ENCODE measurements at regions not wholly inside any gene's neighbourhood (a gene's known extent, or its start where the extent isn't known, plus 50 kb on each side); places are given as distances from the start of the nearest gene placed in this dataset.
"Not testable (repeated sequence)": the region's sequence is repeated elsewhere in the genome, so short reads cannot be mapped to it uniquely, and the experiment has no call there.

DNA sequence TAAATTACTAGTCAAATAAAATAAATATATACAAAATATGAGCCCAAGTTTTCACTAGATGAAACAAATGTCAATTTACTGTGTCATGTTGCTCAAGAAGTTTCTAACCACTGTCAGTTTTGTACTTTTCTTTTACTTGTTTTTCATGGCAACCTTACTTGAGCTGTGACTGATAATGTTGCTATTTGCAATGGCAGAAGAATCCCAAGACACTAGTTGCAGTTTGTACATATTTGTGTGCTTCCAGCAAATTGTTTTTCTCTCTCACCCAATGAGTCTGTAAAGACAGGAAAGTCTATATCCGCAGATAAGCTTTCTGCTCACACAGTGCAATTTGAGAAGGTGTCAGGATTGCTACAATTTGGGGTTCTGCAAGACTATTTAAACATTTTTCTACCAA, 338.6 kb upstream of the PCSK5 start:
- Mint-ChIP-seq H3K36me3 (ENCODE audit: insufficient read depth, unreplicated experiment) (no peaks in the 10 kb centered on the region), H3K27ac (ENCODE audit: low read depth, unreplicated experiment) (no peak overlapping the region), H3K4me1 (ENCODE audit: insufficient read depth, unreplicated experiment) (no peaks in the 10 kb centered on the region), H3K27me3 (ENCODE audit: insufficient read depth, unreplicated experiment) (no peaks in the 10 kb centered on the region), H3K9me3 (ENCODE audit: unreplicated experiment) (peaks cover 26% of the 10 kb centered on the region), H3K4me3 (ENCODE audit: unreplicated experiment) (no peak overlapping the region)
- CTCF ChIA-PET = interaction anchor here (0.7 kb wide), 1 partner anchor 68 kb away, joined by 3 read pairs; no protein-coding TSS in a partner anchor
- BruUV-seq (replicated peaks) = no TSS peak
- TF ChIP-seq, protein P1, sequence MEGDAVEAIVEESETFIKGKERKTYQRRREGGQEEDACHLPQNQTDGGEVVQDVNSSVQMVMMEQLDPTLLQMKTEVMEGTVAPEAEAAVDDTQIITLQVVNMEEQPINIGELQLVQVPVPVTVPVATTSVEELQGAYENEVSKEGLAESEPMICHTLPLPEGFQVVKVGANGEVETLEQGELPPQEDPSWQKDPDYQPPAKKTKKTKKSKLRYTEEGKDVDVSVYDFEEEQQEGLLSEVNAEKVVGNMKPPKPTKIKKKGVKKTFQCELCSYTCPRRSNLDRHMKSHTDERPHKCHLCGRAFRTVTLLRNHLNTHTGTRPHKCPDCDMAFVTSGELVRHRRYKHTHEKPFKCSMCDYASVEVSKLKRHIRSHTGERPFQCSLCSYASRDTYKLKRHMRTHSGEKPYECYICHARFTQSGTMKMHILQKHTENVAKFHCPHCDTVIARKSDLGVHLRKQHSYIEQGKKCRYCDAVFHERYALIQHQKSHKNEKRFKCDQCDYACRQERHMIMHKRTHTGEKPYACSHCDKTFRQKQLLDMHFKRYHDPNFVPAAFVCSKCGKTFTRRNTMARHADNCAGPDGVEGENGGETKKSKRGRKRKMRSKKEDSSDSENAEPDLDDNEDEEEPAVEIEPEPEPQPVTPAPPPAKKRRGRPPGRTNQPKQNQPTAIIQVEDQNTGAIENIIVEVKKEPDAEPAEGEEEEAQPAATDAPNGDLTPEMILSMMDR (IDR thresholded peaks at IDR 0.05; ENCODE audit: unreplicated experiment) = no peak
- intact Hi-C loops (cut with micrococcal nuclease) = no loop called here
- POLR2A ChIA-PET = no interaction called here
- no peak for DNase-seq (ENCODE audit: unreplicated experiment)

DNA sequence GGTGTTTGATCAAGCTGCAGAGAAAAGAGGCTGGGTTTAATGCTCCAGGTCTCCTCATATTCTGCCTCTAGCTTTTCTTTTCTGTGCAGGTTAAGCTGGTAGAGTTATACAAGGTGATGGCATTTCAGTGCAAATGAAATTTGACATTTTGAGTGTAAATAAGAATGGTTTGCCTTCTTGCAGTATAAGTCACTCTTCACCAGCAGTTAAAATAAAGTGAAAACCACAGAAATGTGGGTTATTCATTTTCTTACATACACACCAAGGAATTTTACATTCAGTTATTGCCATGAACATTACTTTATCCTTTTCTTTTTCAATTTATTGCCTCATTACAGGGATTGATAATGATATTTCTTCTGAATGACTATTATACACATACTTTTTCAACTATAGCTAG, 337.5 kb upstream of the PCSK5 start:
- peaks cover 35% of the 10 kb centered on the region for H3K9me3 Mint-ChIP-seq (ENCODE audit: unreplicated experiment)
- H3K4me3 Mint-ChIP-seq (ENCODE audit: unreplicated experiment) = no peak overlapping the region
- ChIA-PET POLR2A (no interaction called here), CTCF (no interaction called here)
- H3K4me1 Mint-ChIP-seq (ENCODE audit: insufficient read depth, unreplicated experiment) = no peaks in the 10 kb centered on the region
- H3K36me3 Mint-ChIP-seq (ENCODE audit: insufficient read depth, unreplicated experiment) = no peaks in the 10 kb centered on the region
- H3K27me3 Mint-ChIP-seq (ENCODE audit: insufficient read depth, unreplicated experiment) = no peaks in the 10 kb centered on the region
- intact Hi-C loops (cut with micrococcal nuclease) = no loop called here
- TF ChIP-seq, protein P1 (IDR thresholded peaks at IDR 0.05; ENCODE audit: unreplicated experiment) = no peak
- BruUV-seq (replicated peaks) = no TSS peak
- DNase-seq (ENCODE audit: unreplicated experiment) = no peak
- no peak overlapping the region for H3K27ac Mint-ChIP-seq (ENCODE audit: low read depth, unreplicated experiment)

DNA sequence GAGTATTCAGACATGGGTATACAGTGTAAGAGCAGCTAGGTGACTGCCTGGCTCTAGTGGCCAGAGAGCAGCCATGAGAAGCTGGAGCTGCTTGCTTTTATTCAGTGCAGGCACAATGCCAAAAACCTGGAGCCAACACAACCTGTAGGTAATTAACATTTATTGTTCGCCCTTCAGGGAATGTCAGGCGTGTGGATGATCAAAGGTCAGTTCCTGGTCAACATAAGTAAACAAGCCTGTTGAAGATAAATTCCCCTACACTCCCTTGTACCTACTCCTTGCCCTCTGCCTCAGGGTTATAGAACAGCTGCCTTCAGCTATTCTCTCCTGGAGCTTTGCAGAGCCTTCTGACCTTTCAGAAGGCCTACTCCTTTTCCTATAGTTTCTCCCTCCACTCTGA, 323.7 kb upstream of the PCSK5 start:
- CTCF ChIA-PET = interaction anchor here (0.6 kb wide), 1 partner anchor 161 kb away, joined by 4 read pairs; no protein-coding TSS in a partner anchor
- H3K4me1 Mint-ChIP-seq (ENCODE audit: insufficient read depth, unreplicated experiment); POLR2A ChIA-PET; H3K27ac Mint-ChIP-seq (ENCODE audit: low read depth, unreplicated experiment); H3K36me3 Mint-ChIP-seq (ENCODE audit: insufficient read depth, unreplicated experiment); BruUV-seq (replicated peaks); H3K27me3 Mint-ChIP-seq (ENCODE audit: insufficient read depth, unreplicated experiment); intact Hi-C loops (cut with micrococcal nuclease); DNase-seq (ENCODE audit: unreplicated experiment); H3K4me3 Mint-ChIP-seq (ENCODE audit: unreplicated experiment): not testable (repeated sequence)
- H3K9me3 Mint-ChIP-seq (ENCODE audit: unreplicated experiment) = peaks cover 38% of the 10 kb centered on the region

DNA sequence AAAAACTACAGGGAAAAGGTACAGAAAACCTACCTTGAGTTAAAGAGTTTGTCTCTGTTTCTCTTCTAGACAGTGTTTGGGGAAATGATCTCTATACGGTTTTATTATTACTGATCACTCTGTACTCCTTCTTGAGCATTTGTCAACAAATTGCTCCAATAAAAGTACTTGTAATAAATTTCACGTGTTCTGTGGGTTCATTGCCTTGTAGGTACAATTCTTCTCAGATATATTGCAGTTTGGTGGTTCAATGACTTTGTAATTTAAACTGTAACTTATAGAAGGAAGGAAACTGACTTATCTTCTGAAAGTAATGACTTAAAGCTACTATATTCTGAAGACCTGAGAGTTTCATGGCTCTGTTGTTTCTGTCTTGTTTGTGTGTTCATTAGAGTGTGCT, 319.9 kb upstream of the PCSK5 start:
- no peak overlapping the region for H3K27ac Mint-ChIP-seq (ENCODE audit: low read depth, unreplicated experiment)
- peaks cover 35% of the 10 kb centered on the region for H3K9me3 Mint-ChIP-seq (ENCODE audit: unreplicated experiment)
- intact Hi-C loops (cut with micrococcal nuclease) = no loop called here
- ChIA-PET CTCF (no interaction called here), POLR2A (no interaction called here)
- DNase-seq (ENCODE audit: unreplicated experiment) = no peak
- no peaks in the 10 kb centered on the region for H3K4me1 Mint-ChIP-seq (ENCODE audit: insufficient read depth, unreplicated experiment)
- BruUV-seq (replicated peaks) = no TSS peak
- TF ChIP-seq, protein P1 (IDR thresholded peaks at IDR 0.05; ENCODE audit: unreplicated experiment) = no peak
- no peak overlapping the region for H3K4me3 Mint-ChIP-seq (ENCODE audit: unreplicated experiment)
- no peaks in the 10 kb centered on the region for H3K36me3 Mint-ChIP-seq (ENCODE audit: insufficient read depth, unreplicated experiment)
- no peaks in the 10 kb centered on the region for H3K27me3 Mint-ChIP-seq (ENCODE audit: insufficient read depth, unreplicated experiment)

DNA sequence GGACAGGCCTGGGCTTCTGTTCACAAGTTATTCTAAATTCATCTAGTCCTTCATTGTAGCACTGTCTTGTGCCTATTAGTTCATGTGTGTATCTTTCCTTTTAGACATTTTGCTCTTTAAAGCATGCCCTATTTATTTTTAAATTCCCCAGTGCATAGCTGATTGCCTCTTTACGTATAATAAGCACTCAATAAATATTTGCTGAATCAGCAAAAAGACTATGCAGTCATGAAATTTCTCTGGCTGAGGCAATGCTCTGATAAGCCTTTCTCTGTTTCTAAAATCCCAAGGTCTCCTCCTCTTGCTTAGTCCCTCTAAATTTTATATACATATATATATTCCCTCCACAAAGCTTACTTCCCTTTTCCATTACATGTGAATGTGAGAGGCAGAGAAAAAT, 315.9 kb upstream of the PCSK5 start:
- BruUV-seq (replicated peaks) = no TSS peak

More for the DNA sequence above, 315.9 kb upstream of the PCSK5 start:
- intact Hi-C loops (cut with micrococcal nuclease) = no loop called here
- no peaks in the 10 kb centered on the region for H3K27me3 Mint-ChIP-seq (ENCODE audit: insufficient read depth, unreplicated experiment)
- no peaks in the 10 kb centered on the region for H3K36me3 Mint-ChIP-seq (ENCODE audit: insufficient read depth, unreplicated experiment)
- POLR2A ChIA-PET = no interaction called here
- H3K4me1 Mint-ChIP-seq (ENCODE audit: insufficient read depth, unreplicated experiment) = no peaks in the 10 kb centered on the region
- H3K9me3 Mint-ChIP-seq (ENCODE audit: unreplicated experiment) = peaks cover 30% of the 10 kb centered on the region
- DNase-seq (ENCODE audit: unreplicated experiment) = no peak
- CTCF ChIA-PET = interaction anchor here (0.6 kb wide), 1 partner anchor 26 kb away, joined by 3 read pairs; no protein-coding TSS in a partner anchor
- H3K27ac Mint-ChIP-seq (ENCODE audit: low read depth, unreplicated experiment) = no peak overlapping the region
- TF ChIP-seq, protein P1 (IDR thresholded peaks at IDR 0.05; ENCODE audit: unreplicated experiment) = no peak
- no peak overlapping the region for H3K4me3 Mint-ChIP-seq (ENCODE audit: unreplicated experiment)

All from MCF 10A (cell line).